ENCODE measurements at regions not wholly inside any gene's neighbourhood (a gene's known extent, or its start where the extent isn't known, plus 50 kb on each side); places are given as distances from the start of the nearest gene placed in this dataset.

DNA sequence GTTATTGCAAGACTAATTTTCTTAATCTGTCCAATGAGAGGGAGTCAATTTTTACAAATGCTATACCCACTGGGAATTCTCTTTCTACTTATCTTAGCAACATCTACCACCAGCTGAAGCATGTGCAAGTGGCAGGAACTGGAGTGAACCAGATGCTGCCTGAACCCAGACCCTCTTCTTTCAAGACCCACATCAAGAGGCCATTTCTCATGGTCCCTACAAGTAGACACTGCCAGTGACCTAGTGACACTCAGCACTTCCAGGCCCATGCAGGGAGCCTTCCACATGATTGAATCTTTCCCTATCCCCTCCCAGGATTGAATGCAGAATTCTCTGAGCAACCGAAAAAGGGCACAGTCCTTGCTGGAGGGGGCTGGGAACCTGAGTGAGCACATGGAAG, 148.2 kb upstream of the ADAMTS16 start:
- Histone ChIP-seq H3K36me3 (no peaks in the 10 kb centered on the region), H3K4me3 (no peak overlapping the region), H3K27ac (replicated peaks in 1 of 4) (no peak overlapping the region), H3K4me1 (no peaks in the 10 kb centered on the region), H3K27me3 (no peaks in the 10 kb centered on the region), H3K9me3 (no peaks in the 10 kb centered on the region)
- TF ChIP-seq, protein P1, sequence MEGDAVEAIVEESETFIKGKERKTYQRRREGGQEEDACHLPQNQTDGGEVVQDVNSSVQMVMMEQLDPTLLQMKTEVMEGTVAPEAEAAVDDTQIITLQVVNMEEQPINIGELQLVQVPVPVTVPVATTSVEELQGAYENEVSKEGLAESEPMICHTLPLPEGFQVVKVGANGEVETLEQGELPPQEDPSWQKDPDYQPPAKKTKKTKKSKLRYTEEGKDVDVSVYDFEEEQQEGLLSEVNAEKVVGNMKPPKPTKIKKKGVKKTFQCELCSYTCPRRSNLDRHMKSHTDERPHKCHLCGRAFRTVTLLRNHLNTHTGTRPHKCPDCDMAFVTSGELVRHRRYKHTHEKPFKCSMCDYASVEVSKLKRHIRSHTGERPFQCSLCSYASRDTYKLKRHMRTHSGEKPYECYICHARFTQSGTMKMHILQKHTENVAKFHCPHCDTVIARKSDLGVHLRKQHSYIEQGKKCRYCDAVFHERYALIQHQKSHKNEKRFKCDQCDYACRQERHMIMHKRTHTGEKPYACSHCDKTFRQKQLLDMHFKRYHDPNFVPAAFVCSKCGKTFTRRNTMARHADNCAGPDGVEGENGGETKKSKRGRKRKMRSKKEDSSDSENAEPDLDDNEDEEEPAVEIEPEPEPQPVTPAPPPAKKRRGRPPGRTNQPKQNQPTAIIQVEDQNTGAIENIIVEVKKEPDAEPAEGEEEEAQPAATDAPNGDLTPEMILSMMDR (IDR thresholded peaks at IDR 0.05), result no peak
- TF ChIP-seq POLR2AphosphoS5 (IDR thresholded peaks at IDR 0.05) (no peak), EP300 (IDR thresholded peaks at IDR 0.05) (no peak)
- WGBS, result 73% methylated on average over 1 of the region's 1 CpG
- intact Hi-C loops (cut with DNase I), result no loop called here
- DNase-seq (ENCODE audit: extremely low spot score), result no peak

DNA sequence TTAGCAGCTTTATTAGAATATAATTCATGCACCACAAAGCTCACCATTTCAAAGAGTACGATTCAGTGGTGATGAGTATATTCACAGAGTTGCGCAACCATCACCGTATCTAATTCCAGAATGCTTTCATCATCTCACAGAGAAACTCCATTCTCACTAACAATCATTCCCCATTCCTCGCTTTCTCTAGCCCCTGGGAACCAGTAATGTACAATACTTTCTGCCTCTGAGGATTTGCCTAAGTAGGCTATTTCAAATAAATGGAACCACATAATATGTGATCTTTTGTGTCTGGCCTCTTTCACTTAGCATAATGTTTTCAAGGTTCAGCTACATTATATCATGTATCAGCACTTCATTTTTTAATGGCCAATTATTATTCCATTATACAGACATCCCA, 145.1 kb upstream of the ADAMTS16 start:
- Histone ChIP-seq H3K27me3 (peaks cover 0 to 6% (median 0%) of the 10 kb centered on the region in 4 donors), H3K27ac (replicated peaks in 1 of 4) (no peak overlapping the region), H3K4me1 (no peaks in the 10 kb centered on the region), H3K9me3 (no peaks in the 10 kb centered on the region), H3K36me3 (no peaks in the 10 kb centered on the region), H3K4me3 (no peak overlapping the region)
- 74% methylated on average over 4 of the region's 4 CpGs for whole genome bisulfite sequencing
- intact Hi-C loops (cut with DNase I), result no loop called here
- no peak for DNase-seq (ENCODE audit: extremely low spot score)
- no peak for TF ChIP-seq POLR2A (IDR thresholded peaks at IDR 0.05; ENCODE audit: low read depth)
- no peak for TF ChIP-seq POLR2AphosphoS5 (IDR thresholded peaks at IDR 0.05)
- TF ChIP-seq, protein P1 (IDR thresholded peaks at IDR 0.05), result no peak
- TF ChIP-seq EP300 (IDR thresholded peaks at IDR 0.05), result no peak

DNA sequence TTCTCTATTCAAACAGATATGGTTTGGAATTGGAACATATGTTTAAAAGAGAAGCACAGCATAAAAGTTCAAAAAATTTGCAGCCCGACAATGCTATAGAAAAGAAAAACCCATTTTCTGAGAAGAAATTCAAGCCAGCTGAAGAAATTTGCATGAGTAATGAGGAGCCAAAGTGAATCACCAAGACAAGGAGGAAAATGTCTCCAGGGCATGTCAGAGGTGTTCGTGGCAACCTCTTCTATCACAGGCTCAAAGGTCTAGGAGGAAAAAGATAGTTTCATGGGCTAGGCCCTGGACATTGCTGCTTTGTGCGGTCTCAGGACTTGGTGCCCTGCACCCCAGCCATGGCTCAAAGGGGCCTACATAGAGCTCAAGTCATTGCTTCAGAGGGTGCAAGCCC, 134.8 kb upstream of the ADAMTS16 start:
- Histone ChIP-seq H3K27me3 (no peaks in the 10 kb centered on the region), H3K4me1 (no peaks in the 10 kb centered on the region), H3K36me3 (no peaks in the 10 kb centered on the region), H3K4me3 (no peak overlapping the region), H3K9me3 (peaks cover 0 to 5% (median 0%) of the 10 kb centered on the region in 4 donors), H3K27ac (replicated peaks in 1 of 4) (no peak overlapping the region)
- no peak for TF ChIP-seq EP300 (IDR thresholded peaks at IDR 0.05)
- TF ChIP-seq POLR2A (IDR thresholded peaks at IDR 0.05; ENCODE audit: low read depth), result no peak
- TF ChIP-seq, protein P1 (IDR thresholded peaks at IDR 0.05), result no peak
- TF ChIP-seq POLR2AphosphoS5 (IDR thresholded peaks at IDR 0.05), result no peak
- intact Hi-C loops (cut with DNase I), result no loop called here
- WGBS, result 88% methylated on average over 3 of the region's 3 CpGs
- DNase-seq (ENCODE audit: extremely low spot score), result no peak

DNA sequence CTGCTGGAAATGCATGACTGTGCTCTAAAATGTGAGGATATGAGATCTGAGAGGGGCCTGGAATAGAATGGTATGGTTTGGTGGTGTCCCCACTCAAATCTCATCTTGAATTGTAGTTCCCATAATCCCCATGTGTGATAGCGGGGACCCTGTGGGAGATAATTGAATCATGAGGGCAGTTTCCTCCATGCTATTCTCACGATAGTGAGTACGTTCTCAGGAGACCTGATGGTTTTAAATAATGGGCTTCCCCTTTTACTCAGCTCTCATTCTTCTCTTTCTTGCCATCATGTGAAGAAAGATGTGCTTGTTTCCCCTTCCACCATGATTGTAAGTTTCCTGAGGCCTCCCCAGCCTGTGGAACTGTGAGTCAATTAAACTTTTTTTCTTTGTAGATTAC, 133.6 kb upstream of the ADAMTS16 start:
- 73% methylated on average over 3 of the region's 3 CpGs for WGBS
- intact Hi-C loops (cut with DNase I), result no loop called here
- DNase-seq (ENCODE audit: extremely low spot score), result no peak
- Histone ChIP-seq H3K27ac (replicated peaks in 1 of 4) (no peak overlapping the region), H3K36me3 (no peaks in the 10 kb centered on the region), H3K9me3 (peaks cover 0 to 5% (median 0%) of the 10 kb centered on the region in 4 donors), H3K4me3 (no peak overlapping the region), H3K4me1 (no peaks in the 10 kb centered on the region), H3K27me3 (no peaks in the 10 kb centered on the region)
- TF ChIP-seq POLR2A (IDR thresholded peaks at IDR 0.05; ENCODE audit: low read depth), result no peak
- TF ChIP-seq POLR2AphosphoS5 (IDR thresholded peaks at IDR 0.05), result no peak
- TF ChIP-seq EP300 (IDR thresholded peaks at IDR 0.05), result no peak
- TF ChIP-seq, protein P1 (IDR thresholded peaks at IDR 0.05), result no peak

DNA sequence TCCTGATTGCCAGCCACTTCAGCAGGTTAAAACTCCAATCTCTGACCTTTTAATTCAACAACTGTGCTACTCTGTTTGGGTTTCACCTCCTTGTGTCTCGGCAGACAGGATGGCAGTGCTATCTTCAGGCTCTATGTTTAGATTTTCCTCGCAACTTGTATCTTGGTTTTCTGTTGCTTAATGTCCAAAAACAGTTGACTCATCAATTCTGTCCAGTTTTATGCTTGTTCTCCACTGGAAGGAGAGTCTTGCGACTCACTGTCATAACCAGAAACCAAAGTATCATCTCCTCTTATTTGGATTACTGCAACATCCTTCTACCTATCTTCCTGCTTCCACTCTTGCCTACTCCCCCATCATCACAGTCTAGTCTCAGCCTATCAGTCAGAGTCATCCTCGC, 130.9 kb upstream of the ADAMTS16 start:
- Histone ChIP-seq H3K9me3 (peaks cover 0 to 5% (median 0%) of the 10 kb centered on the region in 4 donors), H3K27me3 (peaks cover 0 to 5% (median 0%) of the 10 kb centered on the region in 4 donors), H3K27ac (replicated peaks in 1 of 4) (no peak overlapping the region), H3K36me3 (no peaks in the 10 kb centered on the region), H3K4me1 (no peaks in the 10 kb centered on the region), H3K4me3 (no peak overlapping the region)
- intact Hi-C loops (cut with DNase I), result no loop called here
- TF ChIP-seq, protein P1 (IDR thresholded peaks at IDR 0.05), result no peak
- no peak for TF ChIP-seq EP300 (IDR thresholded peaks at IDR 0.05)
- TF ChIP-seq POLR2AphosphoS5 (IDR thresholded peaks at IDR 0.05), result no peak
- TF ChIP-seq POLR2A (IDR thresholded peaks at IDR 0.05; ENCODE audit: low read depth), result no peak
- WGBS, result 85% methylated on average over 4 of the region's 4 CpGs
- DNase-seq (ENCODE audit: extremely low spot score), result no peak
